ENCODE measurements at regions not wholly inside any gene's neighbourhood (a gene's known extent, or its start where the extent isn't known, plus 50 kb on each side); places are given as distances from the start of the nearest gene placed in this dataset.

- TF ChIP-seq, protein P1, sequence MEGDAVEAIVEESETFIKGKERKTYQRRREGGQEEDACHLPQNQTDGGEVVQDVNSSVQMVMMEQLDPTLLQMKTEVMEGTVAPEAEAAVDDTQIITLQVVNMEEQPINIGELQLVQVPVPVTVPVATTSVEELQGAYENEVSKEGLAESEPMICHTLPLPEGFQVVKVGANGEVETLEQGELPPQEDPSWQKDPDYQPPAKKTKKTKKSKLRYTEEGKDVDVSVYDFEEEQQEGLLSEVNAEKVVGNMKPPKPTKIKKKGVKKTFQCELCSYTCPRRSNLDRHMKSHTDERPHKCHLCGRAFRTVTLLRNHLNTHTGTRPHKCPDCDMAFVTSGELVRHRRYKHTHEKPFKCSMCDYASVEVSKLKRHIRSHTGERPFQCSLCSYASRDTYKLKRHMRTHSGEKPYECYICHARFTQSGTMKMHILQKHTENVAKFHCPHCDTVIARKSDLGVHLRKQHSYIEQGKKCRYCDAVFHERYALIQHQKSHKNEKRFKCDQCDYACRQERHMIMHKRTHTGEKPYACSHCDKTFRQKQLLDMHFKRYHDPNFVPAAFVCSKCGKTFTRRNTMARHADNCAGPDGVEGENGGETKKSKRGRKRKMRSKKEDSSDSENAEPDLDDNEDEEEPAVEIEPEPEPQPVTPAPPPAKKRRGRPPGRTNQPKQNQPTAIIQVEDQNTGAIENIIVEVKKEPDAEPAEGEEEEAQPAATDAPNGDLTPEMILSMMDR (IDR thresholded peaks at IDR 0.05; ENCODE audit: borderline replicate concordance, extremely low read depth, insufficient read depth) = no peak
- H3K9ac ChIP-seq (ENCODE audit: low read length in 3 of 3) = no peak overlapping the region
- H3K9me3 ChIP-seq (ENCODE audit: control insufficient read depth in 2 of 3, insufficient read depth in 1 of 3, low read length in 3 of 3) = no peaks in the 10 kb centered on the region
- H3K4me1 ChIP-seq (ENCODE audit: control insufficient read depth in 2 of 3, insufficient read depth in 2 of 3, low read depth in 1 of 3, low read length in 3 of 3) = peaks cover 0 to 12% (median 7%) of the 10 kb centered on the region in 3 donors
- FAIRE-seq (no peak), DNase-seq (no peak)
- H3K36me3 ChIP-seq (ENCODE audit: control insufficient read depth in 2 of 3, insufficient read depth in 3 of 3, low read length in 3 of 3) = no peaks in the 10 kb centered on the region
- H3K27ac ChIP-seq (ENCODE audit: low read depth in 2 of 2, low read length in 2 of 2) = no peak overlapping the region
- no peak overlapping the region for H3K4me3 ChIP-seq (ENCODE audit: low read length in 3 of 3)
- H3K27me3 ChIP-seq (ENCODE audit: control insufficient read depth, insufficient read depth, low read length) = no peaks in the 10 kb centered on the region
- intact Hi-C loops (cut with DNase I) = loop anchor here (10.0 kb wide), 1 partner anchor 276 kb away; no protein-coding TSS in a partner anchor
These were observed 54.5 kb upstream of the DAPL1 start for GRCh38 chr2:158740621-158741020.

DNA sequence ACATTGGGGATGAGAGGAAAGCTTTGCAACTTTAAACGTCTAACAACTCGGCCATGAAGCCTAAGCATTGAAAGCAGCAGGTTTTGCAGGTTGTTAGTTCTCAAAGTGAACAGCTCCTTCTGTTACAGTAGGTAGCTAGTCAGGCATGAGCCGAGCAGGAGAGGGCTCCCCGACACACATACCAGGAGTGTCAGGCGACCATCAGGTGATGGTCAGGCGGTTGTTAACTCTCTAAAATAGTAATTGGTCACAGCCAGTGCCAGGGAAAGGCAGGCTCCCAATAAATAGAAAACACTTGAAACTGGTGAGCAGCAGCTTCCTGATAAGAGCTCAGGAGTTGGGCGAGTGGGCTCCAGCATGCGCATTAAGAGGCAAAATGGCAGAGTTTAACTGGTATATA, 53.5 kb upstream of the DAPL1 start:
- TF ChIP-seq, protein P1 (IDR thresholded peaks at IDR 0.05; ENCODE audit: borderline replicate concordance, extremely low read depth, insufficient read depth) = no peak
- Histone ChIP-seq H3K27me3 (ENCODE audit: control insufficient read depth, insufficient read depth, low read length) (no peaks in the 10 kb centered on the region), H3K36me3 (ENCODE audit: control insufficient read depth in 2 of 3, insufficient read depth in 3 of 3, low read length in 3 of 3) (no peaks in the 10 kb centered on the region), H3K4me1 (ENCODE audit: control insufficient read depth in 2 of 3, insufficient read depth in 2 of 3, low read depth in 1 of 3, low read length in 3 of 3) (peaks cover 0 to 12% (median 7%) of the 10 kb centered on the region in 3 donors), H3K27ac (ENCODE audit: low read depth in 2 of 2, low read length in 2 of 2) (peak overlapping the region in 1 of 2 donors; percentile 34), H3K4me3 (ENCODE audit: low read length in 3 of 3) (no peak overlapping the region), H3K9ac (ENCODE audit: low read length in 3 of 3) (no peak overlapping the region), H3K9me3 (ENCODE audit: control insufficient read depth in 2 of 3, insufficient read depth in 1 of 3, low read length in 3 of 3) (no peaks in the 10 kb centered on the region)
- DNase-seq (peak in 2 of 5 donors; percentile 32 to 57), FAIRE-seq (no peak)
- intact Hi-C loops (cut with DNase I) = loop anchor here (10.0 kb wide), 1 partner anchor 277 kb away; no protein-coding TSS in a partner anchor

DNA sequence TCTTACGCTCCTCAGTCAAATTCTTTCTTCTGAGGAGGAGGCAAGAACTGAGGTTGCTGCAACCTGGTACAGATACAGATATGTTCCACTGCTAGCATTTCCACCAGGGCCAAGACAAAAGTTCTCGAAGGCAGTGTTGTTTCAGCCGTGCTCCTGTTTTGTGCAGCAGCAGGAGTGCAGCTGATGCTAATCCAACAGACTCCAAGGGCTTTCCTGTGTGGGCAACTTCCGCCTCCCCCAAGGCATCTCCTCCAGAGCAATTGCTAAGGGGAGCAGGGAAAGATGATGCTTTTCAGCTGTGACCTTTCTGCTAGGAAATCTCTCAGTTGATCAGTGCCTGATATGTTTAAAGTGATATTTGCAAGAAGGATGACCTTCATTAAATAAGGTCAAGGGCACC, 52.6 kb upstream of the DAPL1 start:
- intact Hi-C loops (cut with DNase I) = loop anchor here (10.0 kb wide), 1 partner anchor 278 kb away; no protein-coding TSS in a partner anchor

More for the DNA sequence above, 52.6 kb upstream of the DAPL1 start:
- no peak for DNase-seq
- Histone ChIP-seq H3K9ac (ENCODE audit: low read length in 3 of 3) (no peak overlapping the region), H3K4me3 (ENCODE audit: low read length in 3 of 3) (no peak overlapping the region), H3K27me3 (ENCODE audit: control insufficient read depth, insufficient read depth, low read length) (no peaks in the 10 kb centered on the region), H3K27ac (ENCODE audit: low read depth in 2 of 2, low read length in 2 of 2) (no peak overlapping the region), H3K4me1 (ENCODE audit: control insufficient read depth in 2 of 3, insufficient read depth in 2 of 3, low read depth in 1 of 3, low read length in 3 of 3) (peaks cover 0 to 12% (median 7%) of the 10 kb centered on the region in 3 donors), H3K9me3 (ENCODE audit: control insufficient read depth in 2 of 3, insufficient read depth in 1 of 3, low read length in 3 of 3) (no peaks in the 10 kb centered on the region), H3K36me3 (ENCODE audit: control insufficient read depth in 2 of 3, insufficient read depth in 3 of 3, low read length in 3 of 3) (no peaks in the 10 kb centered on the region)
- TF ChIP-seq, protein P1 (IDR thresholded peaks at IDR 0.05; ENCODE audit: borderline replicate concordance, extremely low read depth, insufficient read depth) = no peak
- FAIRE-seq = no peak
